ENCODE measurements at regions not wholly inside any gene's neighbourhood (a gene's known extent, or its start where the extent isn't known, plus 50 kb on each side); places are given as distances from the start of the nearest gene placed in this dataset.

- DNase-seq = no peak
- 84 to 93% methylated on average over 9 to 15 of the region's 16 CpGs for WGBS, 2 donors
- no peaks in the 10 kb centered on the region for H3K9me3 ChIP-seq
- H3K27ac ChIP-seq = no peak overlapping the region
- H3K4me3 ChIP-seq = no peak overlapping the region
- intact Hi-C loops (cut with DNase I) = no loop called here
- H3K36me3 ChIP-seq = no peaks in the 10 kb centered on the region
- TF ChIP-seq CTCF (IDR thresholded peaks at IDR 0.05) = no peak
- no peak for TF ChIP-seq POLR2A (IDR thresholded peaks at IDR 0.05)
- H3K4me1 ChIP-seq = no peaks in the 10 kb centered on the region
- no peaks in the 10 kb centered on the region for H3K27me3 ChIP-seq
These were observed 349.0 kb downstream of the CYRIA start for GRCh38 chr2:16316456-16317210.

- TF ChIP-seq POLR2A (IDR thresholded peaks at IDR 0.05) (no peak), CTCF (IDR thresholded peaks at IDR 0.05) (no peak)
- 85 to 87% methylated on average over 5 to 6 of the region's 9 CpGs for WGBS, 2 donors
- Histone ChIP-seq H3K36me3 (no peaks in the 10 kb centered on the region), H3K27ac (no peak overlapping the region), H3K4me3 (no peak overlapping the region), H3K4me1 (no peaks in the 10 kb centered on the region), H3K27me3 (no peaks in the 10 kb centered on the region), H3K9me3 (no peaks in the 10 kb centered on the region)
- no peak for DNase-seq
- intact Hi-C loops (cut with DNase I) = no loop called here
These were observed 349.7 kb downstream of the CYRIA start for GRCh38 chr2:16315908-16316307.

- no peaks in the 10 kb centered on the region for H3K27me3 ChIP-seq
- no peaks in the 10 kb centered on the region for H3K36me3 ChIP-seq
- 65 to 80% methylated on average over 3 to 5 of the region's 5 CpGs for WGBS, 2 donors
- H3K4me1 ChIP-seq = no peaks in the 10 kb centered on the region
- intact Hi-C loops (cut with DNase I) = no loop called here
- no peak for DNase-seq
- H3K9me3 ChIP-seq = no peaks in the 10 kb centered on the region
- H3K4me3 ChIP-seq = no peak overlapping the region
- TF ChIP-seq POLR2A (IDR thresholded peaks at IDR 0.05) (no peak), CTCF (IDR thresholded peaks at IDR 0.05) (no peak)
- H3K27ac ChIP-seq = no peak overlapping the region
These were observed 350.2 kb downstream of the CYRIA start for GRCh38 chr2:16315458-16315835.

- no peak overlapping the region for H3K27ac ChIP-seq
These were observed 350.8 kb downstream of the CYRIA start for GRCh38 chr2:16314691-16315457.

GRCh38 chr2:16314001-16314400, 351.6 kb downstream of the CYRIA start:
- no peak overlapping the region for H3K27ac ChIP-seq
- no peaks in the 10 kb centered on the region for H3K9me3 ChIP-seq
- no peak for TF ChIP-seq CTCF (IDR thresholded peaks at IDR 0.05)
- TF ChIP-seq POLR2A (IDR thresholded peaks at IDR 0.05) = no peak
- WGBS, 2 donors = 85 to 100% methylated on average over 1 of the region's 1 CpG
- no peaks in the 10 kb centered on the region for H3K4me1 ChIP-seq
- intact Hi-C loops (cut with DNase I) = no loop called here
- no peak overlapping the region for H3K4me3 ChIP-seq
- DNase-seq = no peak
- no peaks in the 10 kb centered on the region for H3K36me3 ChIP-seq
- no peaks in the 10 kb centered on the region for H3K27me3 ChIP-seq

More at GRCh38 chr2:16314691-16315457, 350.8 kb downstream of the CYRIA start:
- Histone ChIP-seq H3K9me3 (no peaks in the 10 kb centered on the region), H3K27me3 (no peaks in the 10 kb centered on the region), H3K4me3 (no peak overlapping the region), H3K36me3 (no peaks in the 10 kb centered on the region), H3K4me1 (no peaks in the 10 kb centered on the region)
- 73 to 74% methylated on average over 8 of the region's 8 CpGs for WGBS, 2 donors
- intact Hi-C loops (cut with DNase I) = no loop called here
- DNase-seq = no peak
- no peak for TF ChIP-seq POLR2A (IDR thresholded peaks at IDR 0.05)
